ENCODE measurements at regions not wholly inside any gene's neighbourhood (a gene's known extent, or its start where the extent isn't known, plus 50 kb on each side); places are given as distances from the start of the nearest gene placed in this dataset.

GRCh38 chr11:32161293-32161692 lies 70.4 kb downstream of the RCN1 start:
- DNase-seq, result no peak

GRCh38 chr11:32162351-32162750 lies 71.5 kb downstream of the RCN1 start:
- DNase-seq, result no peak

DNA sequence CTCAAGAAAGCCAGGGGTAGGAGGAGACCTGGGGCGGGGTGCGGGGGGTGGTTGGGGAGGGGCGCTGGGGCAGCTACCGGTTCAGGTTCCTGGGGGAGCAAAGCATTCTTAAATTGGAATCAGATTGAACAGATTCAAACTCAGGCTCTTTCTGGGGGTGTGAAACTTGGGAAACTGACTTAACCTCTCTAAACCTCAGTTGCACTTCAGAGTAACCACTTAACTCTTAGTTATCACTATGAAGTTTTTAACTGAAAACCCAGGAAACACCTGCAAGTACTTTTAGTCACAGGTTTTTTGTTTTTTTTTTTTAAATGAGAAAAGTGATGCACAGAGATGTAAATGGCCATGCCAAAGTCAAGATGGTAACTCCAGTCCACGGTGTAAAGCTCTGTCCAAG lies 72.0 kb downstream of the RCN1 start:
- no peak for DNase-seq

DNA sequence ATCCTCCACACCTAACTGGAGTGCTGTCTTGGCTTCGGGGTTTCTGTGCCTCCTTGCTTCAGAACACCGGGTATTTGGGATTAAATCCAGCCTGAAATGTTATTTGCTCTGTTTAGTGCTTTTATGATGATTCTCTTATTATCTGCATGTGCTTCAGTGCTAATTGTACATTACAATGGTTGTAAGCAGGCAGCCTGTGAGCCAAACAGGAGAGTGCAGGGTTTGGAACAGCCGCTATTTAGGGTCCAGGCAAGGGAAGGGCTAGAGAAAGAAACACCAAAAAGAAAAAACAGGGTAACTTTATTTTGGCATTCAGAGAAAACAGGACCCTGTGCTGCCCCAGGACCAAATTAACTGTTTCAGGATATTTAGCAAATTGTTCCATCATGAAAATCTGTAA lies 72.7 kb downstream of the RCN1 start:
- no peak for DNase-seq

DNA sequence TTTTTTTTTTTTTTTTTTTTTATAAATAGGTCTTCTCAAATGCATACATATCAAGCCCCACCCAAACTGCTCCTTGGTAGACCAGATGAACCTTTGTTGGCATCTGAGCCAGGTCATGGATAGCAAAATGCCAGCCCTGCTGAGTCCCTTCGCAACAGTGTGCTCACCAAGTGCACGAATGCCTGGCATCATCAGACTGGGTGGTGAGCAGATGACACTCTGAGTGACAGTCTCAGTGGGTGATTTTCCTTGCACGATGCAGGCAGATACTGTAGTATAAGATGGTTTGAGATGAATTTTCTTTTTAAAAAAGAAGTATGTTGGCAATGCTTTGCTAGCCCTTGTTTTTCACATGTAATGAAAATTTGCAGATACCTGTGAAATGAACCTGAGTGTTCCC lies 74.0 kb downstream of the RCN1 start:
- DNase-seq, result no peak

- DNase-seq, result no peak
Observed at GRCh38 chr11:32168924-32169323, 78.0 kb downstream of the RCN1 start.

GRCh38 chr11:32171445-32171844 lies 80.6 kb downstream of the RCN1 start:
- no peak for DNase-seq

DNA sequence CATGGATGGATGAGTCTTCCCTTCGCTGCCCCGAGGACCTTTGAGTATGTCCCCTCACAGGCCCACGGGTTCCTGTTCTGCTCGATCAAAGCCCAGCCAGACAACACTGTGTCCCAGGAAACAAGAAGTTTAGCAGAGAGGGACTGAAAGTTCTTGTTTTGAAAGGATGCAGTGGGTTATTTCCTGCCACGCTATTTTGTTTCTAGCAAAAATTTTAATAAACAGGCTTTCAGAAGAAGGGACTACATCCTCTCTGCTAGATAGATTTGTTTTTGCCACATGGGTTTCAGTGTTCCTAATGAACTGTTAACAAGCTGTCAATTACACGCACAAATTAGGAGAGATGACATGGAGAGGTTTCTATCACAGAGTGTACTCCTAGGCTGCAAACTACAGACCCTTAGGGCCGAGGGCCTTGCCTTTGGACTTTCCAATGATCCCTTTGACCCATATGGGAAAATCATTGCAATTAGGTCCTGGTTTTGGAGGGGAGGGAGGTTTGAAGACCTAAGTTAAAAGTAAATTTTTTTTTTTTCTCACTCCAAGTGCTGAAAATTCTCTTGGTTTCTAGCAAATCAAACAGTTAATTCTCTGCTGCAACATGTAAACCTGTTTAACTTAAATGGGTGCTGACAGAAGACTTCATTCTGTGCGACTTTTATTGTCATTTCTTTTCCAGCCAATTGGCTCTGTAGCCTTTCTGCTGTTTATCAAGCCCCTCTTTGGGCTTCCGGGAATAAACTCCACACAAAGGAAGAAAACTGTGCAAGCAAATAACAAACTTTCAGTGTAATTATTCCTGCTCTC lies 81.4 kb downstream of the RCN1 start:
- DNase-seq, result no peak

DNA sequence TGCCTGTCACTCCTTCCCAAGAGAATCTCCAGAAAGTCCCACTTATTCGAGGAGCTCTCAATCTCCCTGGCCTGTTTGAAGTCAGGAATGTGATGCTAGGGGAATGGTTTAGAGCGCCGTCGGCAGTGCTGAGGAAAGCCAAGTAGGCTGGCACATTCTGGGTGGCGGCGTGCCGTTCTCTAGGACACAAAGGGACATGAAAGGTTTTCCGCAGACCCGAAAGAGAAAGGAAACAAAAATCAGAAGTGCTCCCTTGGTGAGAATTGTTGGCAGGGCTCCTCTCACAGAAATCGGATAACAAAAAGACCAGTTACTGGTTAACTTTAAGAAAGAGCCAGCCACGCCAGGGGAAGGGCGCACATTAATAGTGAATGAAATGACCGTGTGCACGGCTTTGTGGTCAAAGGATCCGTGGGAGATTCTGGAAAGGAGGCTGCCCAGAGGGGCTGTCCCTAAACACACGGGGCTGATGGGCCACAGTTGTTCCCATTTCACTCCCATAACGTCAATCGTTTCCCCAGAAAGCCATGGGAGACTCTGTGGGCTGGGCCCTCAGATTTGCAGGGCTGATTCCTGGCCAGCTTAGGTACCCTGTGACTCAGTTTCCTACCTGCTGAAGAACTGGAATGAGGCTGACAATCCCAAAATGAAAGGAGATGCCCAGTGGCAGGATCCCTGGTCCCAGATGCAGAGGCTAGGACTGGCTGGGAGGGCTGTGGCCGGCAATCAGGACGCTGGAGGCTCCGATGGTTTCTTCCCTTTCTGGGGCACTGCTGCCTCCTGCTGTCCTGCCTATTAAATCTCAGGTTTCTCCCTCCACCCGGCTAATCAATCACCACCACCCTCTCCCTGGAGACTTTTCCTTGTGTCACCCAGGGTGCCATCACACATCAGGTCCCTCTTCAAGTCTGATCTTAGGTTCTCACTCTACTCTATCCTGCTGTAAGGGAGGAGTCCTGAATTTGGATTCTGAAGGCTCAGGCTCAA lies 82.3 kb downstream of the RCN1 start:
- DNase-seq, result peak; percentile 36

DNA sequence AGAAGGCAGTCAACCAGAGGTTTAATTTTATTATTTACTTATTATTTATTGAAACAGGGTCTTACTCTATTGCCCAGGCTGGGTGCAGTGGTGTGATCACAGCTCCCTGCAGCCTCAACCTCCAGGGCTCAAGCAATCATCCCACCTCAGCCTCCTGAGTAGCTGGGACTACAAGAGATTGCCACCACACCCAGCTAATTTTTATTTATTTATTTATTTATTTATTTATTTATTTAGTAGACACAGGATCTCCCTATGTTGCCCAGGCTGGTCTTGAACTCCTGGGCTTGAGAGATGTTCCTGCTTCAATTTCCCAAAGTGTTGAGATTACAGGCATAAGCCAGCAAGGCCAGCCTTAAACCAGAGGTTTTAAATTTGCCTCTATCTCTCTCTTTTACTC lies 83.1 kb downstream of the RCN1 start:
- no peak for DNase-seq

DNA sequence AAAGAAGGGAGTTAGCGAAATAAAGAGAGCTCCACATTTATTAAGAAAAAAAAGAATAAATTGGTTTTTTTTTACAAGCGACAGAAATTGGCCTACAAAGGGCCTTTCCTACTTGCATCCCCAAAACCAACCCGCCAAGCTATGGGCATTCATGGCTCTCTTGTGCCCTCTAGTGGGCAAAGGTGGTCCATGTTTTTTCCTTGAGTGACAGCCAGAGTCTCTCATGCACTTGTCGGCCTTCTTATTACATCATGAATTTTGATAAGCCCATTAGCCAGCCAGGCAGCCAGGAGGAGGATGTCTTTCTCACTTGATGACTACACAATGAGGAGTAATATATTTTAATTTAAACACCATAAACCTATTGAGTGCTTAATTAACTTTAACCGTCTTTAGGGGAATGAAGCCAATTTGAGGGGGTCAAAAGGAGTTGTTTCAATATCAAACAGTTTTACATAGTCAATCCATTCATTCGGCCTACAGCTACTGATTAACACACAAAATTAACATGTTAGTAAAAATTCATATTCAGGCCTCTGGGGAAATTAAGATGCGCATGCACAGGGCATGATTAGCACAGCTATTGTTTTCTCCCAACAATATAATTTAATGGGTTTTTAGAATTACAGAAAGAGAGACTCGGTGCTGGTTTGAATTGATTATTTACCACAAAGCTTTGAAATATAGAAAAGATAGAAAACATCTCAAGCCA lies 85.5 kb downstream of the RCN1 start:
- DNase-seq, result peak; percentile 85

DNA sequence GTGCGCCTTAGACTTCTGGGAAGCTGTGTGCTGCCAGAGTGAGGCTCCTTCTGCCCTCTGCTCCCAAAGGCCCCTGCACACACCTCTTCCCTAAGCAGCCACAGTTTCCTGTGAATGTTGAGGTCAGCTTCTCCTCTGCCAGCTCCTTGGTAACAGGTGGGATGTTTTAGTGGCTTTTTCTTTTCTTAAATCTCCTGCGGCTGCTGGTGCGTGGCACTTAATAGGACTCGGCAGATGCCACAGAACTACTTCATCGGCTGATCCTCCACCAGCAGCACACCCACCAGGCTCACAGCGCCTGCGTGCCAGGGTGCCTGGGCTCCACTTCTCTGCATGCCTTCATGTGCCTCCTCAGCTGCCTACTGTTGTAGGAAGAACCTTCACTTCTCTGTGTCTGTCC lies 87.8 kb downstream of the RCN1 start:
- DNase-seq, result no peak

DNA sequence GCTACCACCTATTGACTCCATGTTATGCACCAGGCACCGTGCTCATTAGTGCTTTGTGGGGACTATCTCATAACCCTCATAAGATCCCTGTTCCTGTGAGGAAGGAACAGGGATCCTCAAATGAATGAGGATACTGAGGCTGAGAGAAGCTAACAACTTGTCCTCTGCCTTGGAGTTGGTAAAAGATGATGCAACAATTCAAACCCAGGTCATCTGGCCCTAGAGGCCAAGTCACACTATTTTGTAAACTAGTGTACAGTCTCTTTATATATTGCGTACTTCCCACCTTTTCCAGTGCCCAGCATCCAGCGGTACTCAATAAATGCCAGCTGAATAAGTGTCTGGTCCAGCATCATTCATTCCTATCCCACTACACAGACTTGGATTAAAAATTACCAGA lies 92.6 kb downstream of the RCN1 start:
- no peak for DNase-seq

- no peak for DNase-seq
Observed at GRCh38 chr11:32184041-32184722, 93.3 kb downstream of the RCN1 start.

DNA sequence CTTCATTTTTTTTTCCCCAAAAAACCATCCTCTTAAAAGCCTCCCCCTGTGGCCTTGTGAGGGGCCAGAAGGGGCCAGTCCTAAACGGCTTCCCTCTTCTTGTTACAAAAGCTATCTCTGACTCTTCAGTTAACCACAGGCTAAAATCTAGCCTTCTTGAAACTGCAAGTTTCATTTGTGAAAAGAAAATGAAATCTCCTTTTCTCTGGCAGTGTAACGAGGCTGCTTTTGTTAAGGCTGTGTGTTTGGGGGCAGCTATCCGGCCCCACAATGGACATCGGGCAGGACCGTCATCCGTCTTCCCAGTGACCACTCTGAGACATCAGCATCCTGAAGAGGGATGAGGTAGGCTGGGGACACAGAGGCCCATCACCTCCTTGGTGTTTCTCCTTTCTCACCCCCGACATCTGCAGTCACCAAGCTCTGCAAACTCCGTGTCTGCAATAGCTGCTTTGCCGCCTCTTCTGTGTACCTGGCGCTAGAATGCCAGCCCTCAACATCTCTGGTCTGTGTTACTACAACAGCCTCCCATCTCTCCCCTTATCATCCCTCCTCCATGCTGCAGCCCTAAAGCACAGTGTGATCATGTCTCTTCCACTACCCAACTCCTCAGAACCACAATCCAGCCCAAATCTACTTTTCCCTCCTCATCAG lies 94.0 kb downstream of the RCN1 start:
- DNase-seq, result no peak

DNA sequence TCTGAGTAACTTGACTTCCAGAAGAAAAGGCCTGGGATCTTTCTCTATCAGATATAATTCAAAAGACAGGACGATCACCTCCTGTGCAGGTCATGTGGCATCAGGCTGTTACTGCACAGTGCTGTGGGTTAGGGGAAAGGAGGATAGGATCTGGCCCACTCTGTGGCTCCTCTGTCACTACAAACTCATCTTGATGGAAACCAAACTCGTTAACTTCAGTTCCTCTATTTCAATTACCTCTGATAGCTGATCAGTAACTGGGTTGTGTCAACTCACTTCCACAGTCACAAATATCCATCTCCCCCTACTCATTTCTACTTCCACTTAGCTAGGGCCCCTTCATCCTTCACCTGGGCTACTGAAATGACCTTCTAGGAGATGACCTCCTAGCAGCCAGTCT lies 95.2 kb downstream of the RCN1 start:
- DNase-seq, result no peak

DNA sequence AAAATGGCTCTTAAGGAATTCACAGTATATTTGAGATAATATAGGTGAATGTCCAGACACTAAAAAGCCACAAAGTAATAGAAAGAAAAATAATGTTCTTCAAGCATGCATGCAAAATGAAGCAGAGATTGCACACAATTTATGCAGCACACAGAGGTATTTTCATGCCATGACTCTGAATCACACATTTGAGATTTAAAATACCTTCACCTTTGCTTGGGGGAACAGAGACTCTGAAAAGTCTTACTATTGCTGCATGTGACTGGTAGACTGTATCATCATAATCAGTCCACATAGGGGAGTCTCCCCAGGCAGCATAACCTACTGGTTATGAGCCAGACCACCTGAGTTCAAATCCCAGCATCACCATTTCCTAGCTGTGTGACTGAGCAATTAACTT lies 96.2 kb downstream of the RCN1 start:
- DNase-seq, result no peak

DNA sequence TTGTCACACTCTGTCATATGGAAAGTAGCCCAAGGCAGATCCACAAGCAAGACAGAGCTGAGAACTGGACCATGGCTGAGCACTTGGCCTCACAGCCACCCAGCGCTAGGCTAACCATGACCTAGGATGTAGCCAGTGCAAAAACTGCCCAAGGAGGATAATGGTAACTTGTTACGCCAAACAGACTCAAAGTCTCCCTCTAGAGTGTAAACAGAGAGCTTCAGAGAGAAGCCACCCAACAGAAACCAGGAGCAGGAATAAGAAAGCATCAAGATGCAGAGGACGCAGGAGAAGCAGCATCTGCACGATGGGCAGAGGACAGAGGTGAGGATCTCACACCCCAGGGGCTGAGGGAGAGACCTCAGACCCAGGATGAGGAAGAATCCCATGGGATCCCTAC lies 97.9 kb downstream of the RCN1 start:
- no peak for DNase-seq

DNA sequence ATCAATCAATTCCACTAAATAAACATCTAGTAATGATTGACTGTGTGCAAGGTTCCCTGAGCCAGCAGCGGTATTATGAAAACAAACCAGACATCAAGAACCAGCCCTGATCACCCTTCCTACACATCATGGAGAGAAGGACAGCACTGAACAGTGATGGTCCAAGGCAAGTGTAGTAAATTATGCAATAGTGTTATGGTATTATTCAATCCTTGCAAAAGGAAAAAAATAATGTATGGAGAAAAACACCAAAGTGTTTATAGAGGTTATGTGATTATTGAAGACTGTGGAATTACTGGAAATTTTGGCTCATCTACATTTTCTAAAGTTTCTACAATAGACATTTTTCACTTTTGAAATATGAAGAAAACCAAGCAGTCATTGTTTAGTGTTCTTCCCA lies 105.3 kb downstream of the RCN1 start:
- DNase-seq, result no peak

DNA sequence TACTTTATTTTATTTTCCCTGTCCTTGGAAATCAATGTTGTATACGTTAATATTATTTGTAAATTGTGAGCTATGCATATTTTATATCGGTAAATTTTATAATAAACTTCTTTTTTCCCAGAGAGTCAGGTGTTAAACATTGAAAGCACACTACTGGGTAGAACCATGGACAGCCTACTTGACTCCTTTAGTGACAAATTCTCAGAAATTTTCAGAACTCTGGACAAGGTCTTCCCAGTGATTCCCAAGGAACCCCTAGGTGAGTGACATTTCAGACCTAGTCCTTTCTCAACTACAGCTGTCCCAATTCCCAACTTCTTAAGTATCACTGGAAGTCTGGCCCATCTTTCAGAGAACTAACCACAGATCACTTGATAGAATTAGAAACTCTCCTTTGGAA lies 107.2 kb downstream of the RCN1 start:
- DNase-seq, result no peak

GRCh38 chr11:32200136-32200847 lies 109.4 kb downstream of the RCN1 start:
- no peak for DNase-seq

DNA sequence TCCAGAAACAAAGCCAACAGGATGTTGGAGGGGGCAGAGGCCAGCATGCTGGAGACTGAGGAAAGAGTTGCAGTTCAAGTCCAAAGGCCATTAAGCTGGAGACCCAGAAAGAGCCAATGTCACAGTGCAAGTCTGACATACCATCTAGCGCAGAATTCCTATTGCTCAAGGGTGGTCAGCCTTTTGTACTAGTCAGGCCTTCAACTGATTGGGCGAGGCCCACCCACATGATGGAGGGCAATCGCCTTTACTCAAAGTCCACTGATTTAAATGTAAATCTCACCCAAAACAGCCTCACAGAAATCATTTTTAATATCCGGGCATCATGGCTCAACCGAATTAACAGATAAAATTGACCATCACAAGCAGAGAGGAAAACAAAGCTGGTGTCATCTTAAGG lies 113.9 kb downstream of the RCN1 start:
- DNase-seq, result no peak
